HG02642 (cell line): ENCODE measurements at regions not wholly inside any gene's neighbourhood (a gene's known extent, or its start where the extent isn't known, plus 50 kb on each side); places are given as distances from the start of the nearest gene placed in this dataset.

Source experiments
- ATAC-seq: cut with Tn5 transposase; IDR thresholded peaks from one replicate; pipeline ENCODE4 v1.9.1; 2021; ENCODE audit warnings: mild to moderate bottlenecking; ENCODE audit not compliant: unreplicated experiment, poor library complexity

GRCh38 chr5:173793648-173794548 is 94.3 kb upstream of the CPEB4 start:
- ATAC-seq = no peak

DNA sequence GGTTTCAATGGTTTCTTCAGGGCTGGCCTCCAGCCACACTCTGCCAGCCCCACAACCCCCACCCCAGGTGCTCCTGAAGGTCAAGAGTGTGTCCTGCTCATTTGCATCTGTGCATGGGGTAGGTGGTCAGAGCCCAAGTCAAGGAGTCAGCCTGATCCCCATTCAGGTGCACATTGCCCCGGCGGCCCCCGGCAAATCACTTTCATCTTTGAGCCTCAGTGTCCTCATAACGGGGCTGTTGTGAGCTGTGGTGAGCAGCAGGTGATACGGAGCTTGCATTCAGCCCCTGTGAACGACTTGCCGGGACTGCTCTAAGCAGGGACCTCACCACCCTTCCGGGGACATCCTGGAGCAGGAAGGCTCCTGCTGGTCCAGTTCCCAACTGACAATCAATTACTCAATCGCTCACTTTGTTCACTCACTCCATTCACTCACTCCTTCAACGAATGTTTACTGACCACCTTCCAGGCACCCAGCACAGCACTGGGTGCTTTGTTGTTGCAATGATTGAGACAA is 93.2 kb upstream of the CPEB4 start:
- no peak for ATAC-seq

GRCh38 chr5:173795601-173796000 is 92.5 kb upstream of the CPEB4 start:
- ATAC-seq = no peak

- ATAC-seq = no peak
Observed at GRCh38 chr5:173796721-173797495, 91.2 kb upstream of the CPEB4 start.

- ATAC-seq = no peak
Observed at GRCh38 chr5:173798127-173798810, 89.9 kb upstream of the CPEB4 start.

- no peak for ATAC-seq
Observed at GRCh38 chr5:173800340-173800739, 87.8 kb upstream of the CPEB4 start.

DNA sequence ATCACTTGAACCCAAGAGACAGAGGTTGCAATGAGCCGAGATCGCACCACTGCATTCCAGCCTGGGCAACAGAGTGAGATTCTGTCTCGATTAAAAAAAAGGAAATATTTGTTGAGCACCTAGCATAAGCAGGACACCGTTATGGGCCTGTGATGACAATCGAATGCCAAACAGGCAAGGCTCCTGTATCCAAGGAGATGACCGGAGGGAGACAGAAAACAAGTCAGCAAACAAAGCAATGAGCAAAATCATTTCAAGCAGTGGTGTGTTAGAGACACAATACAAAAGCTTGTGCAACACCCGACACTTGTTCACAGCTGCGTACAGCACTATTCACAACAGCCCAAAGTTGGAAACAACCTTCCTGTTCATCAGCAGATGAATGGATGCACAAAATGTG is 87.1 kb upstream of the CPEB4 start:
- ATAC-seq = no peak

- ATAC-seq = no peak
Observed at GRCh38 chr5:173802670-173803165, 85.4 kb upstream of the CPEB4 start.

DNA sequence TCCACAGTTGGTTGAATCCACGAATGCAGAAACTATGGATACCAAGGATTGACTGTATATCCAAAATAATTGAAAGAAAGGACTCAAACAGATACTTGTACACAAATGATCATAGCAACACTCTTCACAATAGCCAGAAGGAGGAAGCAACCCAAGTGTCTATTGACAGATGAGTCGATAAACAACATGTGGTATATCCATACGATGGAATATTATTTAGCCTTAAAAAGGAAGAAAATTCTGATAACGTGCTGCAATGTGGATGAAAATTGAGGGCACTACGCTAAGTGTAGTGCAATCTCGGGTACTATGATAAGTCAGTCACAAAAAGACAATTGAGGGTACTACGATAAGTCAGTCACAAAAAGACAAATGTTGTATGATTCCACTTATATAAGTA is 83.6 kb upstream of the CPEB4 start:
- no peak for ATAC-seq

- no peak for ATAC-seq
Observed at GRCh38 chr5:173806270-173807035, 81.7 kb upstream of the CPEB4 start.

DNA sequence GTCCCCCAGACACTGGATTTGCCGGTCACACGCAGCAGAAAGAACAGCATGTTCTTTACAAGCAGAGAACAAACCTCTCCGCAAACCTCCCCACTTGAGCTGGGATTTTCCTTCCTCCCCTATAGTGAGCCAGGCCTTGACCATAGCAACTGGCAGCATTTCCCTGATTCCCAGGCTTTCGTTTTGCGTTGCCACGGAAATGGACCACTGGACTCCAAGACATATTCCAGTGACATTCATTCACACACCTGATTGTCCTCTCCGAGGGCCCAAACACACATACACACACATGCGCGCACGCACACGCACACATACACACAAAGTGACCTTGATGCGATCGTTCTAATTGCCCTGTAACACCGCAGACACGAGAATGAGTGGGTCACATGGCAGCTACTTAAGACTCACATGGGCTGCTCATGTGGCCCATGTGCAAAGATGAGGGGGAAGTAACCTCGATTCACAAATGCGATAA is 80.9 kb upstream of the CPEB4 start:
- no peak for ATAC-seq

DNA sequence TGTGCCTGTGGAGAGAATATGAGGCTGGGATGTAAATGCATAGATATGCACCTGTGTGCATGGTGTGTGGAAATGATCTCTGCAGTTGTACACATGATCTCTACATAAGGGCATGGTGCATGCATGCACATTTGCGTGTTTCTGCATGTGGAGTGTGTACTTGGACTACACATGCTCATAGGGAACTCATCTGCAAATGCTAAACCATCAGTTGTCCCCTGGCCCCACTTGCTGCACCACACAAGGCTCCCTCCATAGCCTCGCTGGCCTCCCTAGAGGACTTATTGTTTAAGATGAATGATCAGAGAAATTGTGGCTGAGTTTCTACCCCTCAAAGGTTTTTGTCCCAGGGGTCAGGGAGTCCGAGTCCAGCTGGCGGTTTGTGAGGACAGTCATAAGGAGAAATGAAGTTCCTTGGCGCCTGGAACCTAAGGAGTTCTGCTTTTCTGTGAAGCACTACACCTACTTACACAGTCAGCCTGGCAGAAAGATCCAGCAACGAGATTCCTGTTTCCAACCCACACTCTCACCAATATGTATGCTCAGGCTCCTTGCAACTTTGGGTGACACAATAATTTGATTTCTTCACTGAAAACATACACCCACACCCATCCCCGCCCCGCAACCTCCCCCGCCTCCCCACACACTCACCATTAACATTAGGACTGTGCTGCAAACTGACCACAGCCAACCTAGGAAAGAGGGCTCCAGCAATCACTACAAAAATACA is 79.9 kb upstream of the CPEB4 start:
- no peak for ATAC-seq

GRCh38 chr5:173809014-173809413 is 79.1 kb upstream of the CPEB4 start:
- ATAC-seq = no peak

GRCh38 chr5:173812811-173813550 is 75.2 kb upstream of the CPEB4 start:
- ATAC-seq = peak; percentile 51

- no peak for ATAC-seq
Observed at GRCh38 chr5:173814053-173814452, 74.1 kb upstream of the CPEB4 start.

- ATAC-seq = no peak
Observed at GRCh38 chr5:173815571-173815970, 72.6 kb upstream of the CPEB4 start.

GRCh38 chr5:173816728-173817127 is 71.4 kb upstream of the CPEB4 start:
- ATAC-seq = no peak

- ATAC-seq = no peak
Observed at GRCh38 chr5:173817561-173817960, 70.6 kb upstream of the CPEB4 start.
